ENCODE measurements at regions not wholly inside any gene's neighbourhood (a gene's known extent, or its start where the extent isn't known, plus 50 kb on each side); places are given as distances from the start of the nearest gene placed in this dataset.
A peak's percentile ranks its signal among the peaks of the same experiment; 100 is the strongest.

GRCh38 chr2:64768491-64769005 lies 114.8 kb upstream of the SERTAD2 start:
- DNase-seq (ENCODE audit: low read depth) = no peak
- H3K4me3 ChIP-seq (ENCODE audit: low read length) = peak overlapping the region; percentile 51
- TF ChIP-seq CTCF (IDR thresholded peaks at IDR 0.05; ENCODE audit: insufficient read depth, low read depth, low read length, missing control alignments) = no peak

DNA sequence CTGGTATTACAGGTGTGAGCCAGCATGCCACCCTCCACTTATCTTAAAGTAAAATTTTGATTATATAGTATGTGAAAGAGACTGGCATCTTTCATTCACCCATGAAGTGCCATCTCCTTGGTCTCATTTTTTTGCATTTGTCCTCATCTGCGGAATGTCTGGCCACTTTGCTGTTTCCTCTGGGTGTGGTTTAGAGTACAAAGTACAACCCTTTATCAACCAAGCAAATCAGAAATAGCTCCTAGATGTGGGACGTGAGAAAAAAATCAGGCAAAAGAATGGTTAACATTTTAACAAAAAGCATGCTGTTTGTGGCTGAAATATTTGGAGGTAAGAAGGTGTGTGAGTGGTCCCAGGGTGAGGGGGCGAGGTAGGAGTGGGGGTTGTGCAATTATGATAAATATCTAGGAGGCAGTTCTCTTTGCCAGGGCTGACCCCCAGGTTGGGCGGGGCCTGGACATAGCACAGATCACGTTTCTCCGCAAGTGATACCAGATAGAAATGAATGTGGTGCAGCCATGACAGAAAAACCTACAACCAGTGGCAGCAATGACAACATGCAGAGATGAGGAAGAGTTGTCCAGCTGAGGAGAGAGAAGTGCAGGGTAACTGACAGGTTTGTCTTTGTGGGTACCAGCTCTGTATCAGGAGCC lies 115.8 kb upstream of the SERTAD2 start:
- H3K4me3 ChIP-seq (ENCODE audit: low read length) = no peak overlapping the region
- no peak for TF ChIP-seq CTCF (IDR thresholded peaks at IDR 0.05; ENCODE audit: insufficient read depth, low read depth, low read length, missing control alignments)
- no peak for DNase-seq (ENCODE audit: low read depth)

DNA sequence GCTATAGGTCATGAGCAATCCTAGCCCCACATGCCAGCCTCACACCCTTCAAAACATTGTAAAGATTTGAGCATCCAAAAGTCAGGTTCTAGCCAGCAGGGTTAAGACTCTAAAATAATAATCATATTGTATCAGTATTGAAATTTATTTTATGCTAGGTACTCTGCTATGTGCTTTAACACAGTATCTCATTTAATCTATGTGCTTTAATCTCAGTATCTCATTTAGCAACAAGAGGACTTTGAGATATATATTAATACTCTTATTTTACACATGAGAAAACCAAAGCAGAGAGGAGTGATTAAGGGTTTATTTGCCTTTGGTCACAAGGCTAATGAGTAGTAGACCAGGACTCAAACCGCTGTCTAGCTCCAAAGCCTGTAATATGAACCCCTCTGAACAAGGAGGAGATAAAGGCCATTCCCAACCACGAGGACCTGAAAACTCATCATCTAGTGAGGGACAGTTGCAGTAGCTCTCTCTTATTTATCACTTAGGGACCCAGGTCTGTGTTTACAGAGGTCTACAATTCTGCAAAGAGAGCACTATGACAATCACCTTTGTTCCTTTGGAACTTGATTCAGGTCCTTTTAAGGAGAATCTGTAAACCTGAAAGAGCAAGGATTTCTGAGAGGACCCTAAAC lies 116.5 kb upstream of the SERTAD2 start:
- DNase-seq (ENCODE audit: low read depth) = peak; percentile 26
- no peak for TF ChIP-seq CTCF (IDR thresholded peaks at IDR 0.05; ENCODE audit: insufficient read depth, low read depth, low read length, missing control alignments)
- no peak overlapping the region for H3K4me3 ChIP-seq (ENCODE audit: low read length)

DNA sequence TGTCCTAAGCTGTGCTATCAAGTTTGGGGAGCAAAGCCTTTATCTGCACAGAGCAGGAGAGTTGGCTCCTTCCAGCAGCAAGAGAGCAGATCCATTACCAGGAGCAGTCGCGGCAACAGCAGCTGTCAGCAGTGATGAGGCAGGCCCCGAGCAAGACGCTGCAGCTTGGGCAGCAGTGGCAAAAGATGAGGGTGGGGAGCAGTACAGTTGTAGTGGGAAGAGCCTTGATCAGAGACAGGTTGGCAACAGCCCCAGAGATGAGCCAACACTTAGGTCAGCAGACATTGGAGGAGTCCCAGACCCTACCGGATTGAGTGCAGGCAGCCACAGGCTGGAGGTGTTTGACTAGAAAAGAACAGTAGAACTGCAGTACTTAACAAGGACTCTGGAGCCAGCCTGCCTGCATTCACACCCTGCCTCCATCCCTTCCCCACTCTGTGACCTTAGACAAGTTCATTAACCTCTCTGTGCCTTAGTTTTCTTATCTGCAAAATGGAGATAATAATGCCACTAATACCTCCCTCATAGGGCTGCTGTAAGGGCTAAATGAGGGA lies 117.1 kb upstream of the SERTAD2 start:
- H3K4me3 ChIP-seq (ENCODE audit: low read length) = no peak overlapping the region
- TF ChIP-seq CTCF (IDR thresholded peaks at IDR 0.05; ENCODE audit: insufficient read depth, low read depth, low read length, missing control alignments) = peak; percentile 37
- DNase-seq (ENCODE audit: low read depth) = peak; percentile 92

- DNase-seq (ENCODE audit: low read depth) = no peak
- no peak overlapping the region for H3K4me3 ChIP-seq (ENCODE audit: low read length)
- TF ChIP-seq CTCF (IDR thresholded peaks at IDR 0.05; ENCODE audit: insufficient read depth, low read depth, low read length, missing control alignments) = no peak
Observed at GRCh38 chr2:64771737-64772136, 118.0 kb upstream of the SERTAD2 start.

- no peak for TF ChIP-seq CTCF (IDR thresholded peaks at IDR 0.05; ENCODE audit: insufficient read depth, low read depth, low read length, missing control alignments)
- no peak overlapping the region for H3K4me3 ChIP-seq (ENCODE audit: low read length)
- no peak for DNase-seq (ENCODE audit: low read depth)
Observed at GRCh38 chr2:64773461-64774118, 119.9 kb upstream of the SERTAD2 start.
